ENCODE measurements at regions not wholly inside any gene's neighbourhood (a gene's known extent, or its start where the extent isn't known, plus 50 kb on each side); places are given as distances from the start of the nearest gene placed in this dataset.
"Not testable (repeated sequence)": the region's sequence is repeated elsewhere in the genome, so short reads cannot be mapped to it uniquely, and the experiment has no call there.

GRCh38 chr1:102472520-102472919 lies 475.8 kb upstream of the OLFM3 start:
- H3K9ac ChIP-seq (ENCODE audit: insufficient read length, low read depth) = no peak overlapping the region
- H3K4me1 ChIP-seq (ENCODE audit: insufficient read depth, insufficient read length) = no peaks in the 10 kb centered on the region
- no peaks in the 10 kb centered on the region for H3K36me3 ChIP-seq (ENCODE audit: insufficient read depth, insufficient read length, low read length)
- no peaks in the 10 kb centered on the region for H3K27me3 ChIP-seq (ENCODE audit: insufficient read depth, insufficient read length)
- no peak for DNase-seq (ENCODE audit: low read depth, low spot score)
- TF ChIP-seq SUZ12 (IDR thresholded peaks at IDR 0.05; ENCODE audit: extremely low read depth, insufficient read depth, insufficient read length) (no peak), ZNF274 (IDR thresholded peaks at IDR 0.05; ENCODE audit: low read depth, low read length) (no peak), YY1 (IDR thresholded peaks at IDR 0.05; ENCODE audit: insufficient read depth, insufficient read length) (no peak)
- H3K4me3 ChIP-seq (ENCODE audit: insufficient read length, low read depth) = no peak overlapping the region
- no peaks in the 10 kb centered on the region for H3K9me3 ChIP-seq (ENCODE audit: insufficient read depth, low read length)

- H3K27me3 ChIP-seq (ENCODE audit: insufficient read depth, insufficient read length) = no peaks in the 10 kb centered on the region
- no peak for TF ChIP-seq SUZ12 (IDR thresholded peaks at IDR 0.05; ENCODE audit: extremely low read depth, insufficient read depth, insufficient read length)
- no peak for TF ChIP-seq YY1 (IDR thresholded peaks at IDR 0.05; ENCODE audit: insufficient read depth, insufficient read length)
- TF ChIP-seq ZNF274 (IDR thresholded peaks at IDR 0.05; ENCODE audit: low read depth, low read length) = no peak
- no peaks in the 10 kb centered on the region for H3K9me3 ChIP-seq (ENCODE audit: insufficient read depth, low read length)
- no peak for DNase-seq (ENCODE audit: low read depth, low spot score)
- no peaks in the 10 kb centered on the region for H3K4me1 ChIP-seq (ENCODE audit: insufficient read depth, insufficient read length)
- H3K4me3 ChIP-seq (ENCODE audit: insufficient read length, low read depth) = no peak overlapping the region
- no peak overlapping the region for H3K9ac ChIP-seq (ENCODE audit: insufficient read length, low read depth)
- H3K36me3 ChIP-seq (ENCODE audit: insufficient read depth, insufficient read length, low read length) = no peaks in the 10 kb centered on the region
Observed at GRCh38 chr1:102470767-102471166, 474.0 kb upstream of the OLFM3 start.

GRCh38 chr1:102466487-102466886 lies 469.8 kb upstream of the OLFM3 start:
- Histone ChIP-seq H3K4me1 (ENCODE audit: insufficient read depth, insufficient read length) (no peaks in the 10 kb centered on the region), H3K27me3 (ENCODE audit: insufficient read depth, insufficient read length) (no peaks in the 10 kb centered on the region), H3K4me3 (ENCODE audit: insufficient read length, low read depth) (no peak overlapping the region), H3K9me3 (ENCODE audit: insufficient read depth, low read length) (no peaks in the 10 kb centered on the region), H3K9ac (ENCODE audit: insufficient read length, low read depth) (no peak overlapping the region), H3K36me3 (ENCODE audit: insufficient read depth, insufficient read length, low read length) (no peaks in the 10 kb centered on the region)
- no peak for DNase-seq (ENCODE audit: low read depth, low spot score)
- TF ChIP-seq SUZ12 (IDR thresholded peaks at IDR 0.05; ENCODE audit: extremely low read depth, insufficient read depth, insufficient read length) (no peak), ZNF274 (IDR thresholded peaks at IDR 0.05; ENCODE audit: low read depth, low read length) (no peak), YY1 (IDR thresholded peaks at IDR 0.05; ENCODE audit: insufficient read depth, insufficient read length) (no peak)

GRCh38 chr1:102463328-102463727 lies 466.6 kb upstream of the OLFM3 start:
- TF ChIP-seq SUZ12 (IDR thresholded peaks at IDR 0.05; ENCODE audit: extremely low read depth, insufficient read depth, insufficient read length) (no peak), YY1 (IDR thresholded peaks at IDR 0.05; ENCODE audit: insufficient read depth, insufficient read length) (no peak), ZNF274 (IDR thresholded peaks at IDR 0.05; ENCODE audit: low read depth, low read length) (no peak)
- H3K36me3 ChIP-seq (ENCODE audit: insufficient read depth, insufficient read length, low read length) = no peaks in the 10 kb centered on the region
- no peaks in the 10 kb centered on the region for H3K4me1 ChIP-seq (ENCODE audit: insufficient read depth, insufficient read length)
- no peaks in the 10 kb centered on the region for H3K9me3 ChIP-seq (ENCODE audit: insufficient read depth, low read length)
- DNase-seq (ENCODE audit: low read depth, low spot score) = no peak
- H3K4me3 ChIP-seq (ENCODE audit: insufficient read length, low read depth) = no peak overlapping the region
- H3K9ac ChIP-seq (ENCODE audit: insufficient read length, low read depth) = no peak overlapping the region
- H3K27me3 ChIP-seq (ENCODE audit: insufficient read depth, insufficient read length) = no peaks in the 10 kb centered on the region

- H3K9me3 ChIP-seq (ENCODE audit: insufficient read depth, low read length) = peaks cover 21% of the 10 kb centered on the region; the same call in 1 of the 2 replicates
- H3K27me3 ChIP-seq (ENCODE audit: insufficient read depth, insufficient read length); H3K4me1 ChIP-seq (ENCODE audit: insufficient read depth, insufficient read length); H3K36me3 ChIP-seq (ENCODE audit: insufficient read depth, insufficient read length, low read length); DNase-seq (ENCODE audit: low read depth, low spot score); H3K4me3 ChIP-seq (ENCODE audit: insufficient read length, low read depth); H3K9ac ChIP-seq (ENCODE audit: insufficient read length, low read depth): not testable (repeated sequence)
Observed at GRCh38 chr1:102442317-102442716, 445.6 kb upstream of the OLFM3 start.

GRCh38 chr1:102435483-102435882 lies 438.8 kb upstream of the OLFM3 start:
- no peaks in the 10 kb centered on the region for H3K4me1 ChIP-seq (ENCODE audit: insufficient read depth, insufficient read length)
- TF ChIP-seq ZNF274 (IDR thresholded peaks at IDR 0.05; ENCODE audit: low read depth, low read length) (no peak), YY1 (IDR thresholded peaks at IDR 0.05; ENCODE audit: insufficient read depth, insufficient read length) (no peak), SUZ12 (IDR thresholded peaks at IDR 0.05; ENCODE audit: extremely low read depth, insufficient read depth, insufficient read length) (no peak)
- H3K9ac ChIP-seq (ENCODE audit: insufficient read length, low read depth) = no peak overlapping the region
- no peak overlapping the region for H3K4me3 ChIP-seq (ENCODE audit: insufficient read length, low read depth)
- H3K36me3 ChIP-seq (ENCODE audit: insufficient read depth, insufficient read length, low read length) = no peaks in the 10 kb centered on the region
- no peak for DNase-seq (ENCODE audit: low read depth, low spot score)
- H3K9me3 ChIP-seq (ENCODE audit: insufficient read depth, low read length) = peaks cover 8% of the 10 kb centered on the region; the same call in 1 of the 2 replicates
- no peaks in the 10 kb centered on the region for H3K27me3 ChIP-seq (ENCODE audit: insufficient read depth, insufficient read length)

GRCh38 chr1:102434421-102434820 lies 437.7 kb upstream of the OLFM3 start:
- no peak overlapping the region for H3K9ac ChIP-seq (ENCODE audit: insufficient read length, low read depth)
- DNase-seq (ENCODE audit: low read depth, low spot score) = peak; percentile 40
- H3K27me3 ChIP-seq (ENCODE audit: insufficient read depth, insufficient read length) = no peaks in the 10 kb centered on the region
- peaks cover 3% of the 10 kb centered on the region; the same call in 1 of the 2 replicates for H3K9me3 ChIP-seq (ENCODE audit: insufficient read depth, low read length)
- H3K4me1 ChIP-seq (ENCODE audit: insufficient read depth, insufficient read length) = no peaks in the 10 kb centered on the region
- H3K36me3 ChIP-seq (ENCODE audit: insufficient read depth, insufficient read length, low read length) = no peaks in the 10 kb centered on the region
- H3K4me3 ChIP-seq (ENCODE audit: insufficient read length, low read depth) = no peak overlapping the region
- TF ChIP-seq YY1 (IDR thresholded peaks at IDR 0.05; ENCODE audit: insufficient read depth, insufficient read length) (no peak), ZNF274 (IDR thresholded peaks at IDR 0.05; ENCODE audit: low read depth, low read length) (no peak), SUZ12 (IDR thresholded peaks at IDR 0.05; ENCODE audit: extremely low read depth, insufficient read depth, insufficient read length) (no peak)

- DNase-seq (ENCODE audit: low read depth, low spot score) = no peak
- no peaks in the 10 kb centered on the region for H3K27me3 ChIP-seq (ENCODE audit: insufficient read depth, insufficient read length)
- H3K36me3 ChIP-seq (ENCODE audit: insufficient read depth, insufficient read length, low read length) = no peaks in the 10 kb centered on the region
- TF ChIP-seq ZNF274 (IDR thresholded peaks at IDR 0.05; ENCODE audit: low read depth, low read length) (no peak), SUZ12 (IDR thresholded peaks at IDR 0.05; ENCODE audit: extremely low read depth, insufficient read depth, insufficient read length) (no peak), YY1 (IDR thresholded peaks at IDR 0.05; ENCODE audit: insufficient read depth, insufficient read length) (no peak)
- no peak overlapping the region for H3K4me3 ChIP-seq (ENCODE audit: insufficient read length, low read depth)
- no peaks in the 10 kb centered on the region for H3K4me1 ChIP-seq (ENCODE audit: insufficient read depth, insufficient read length)
- peaks cover 3% of the 10 kb centered on the region; the same call in 1 of the 2 replicates for H3K9me3 ChIP-seq (ENCODE audit: insufficient read depth, low read length)
- H3K9ac ChIP-seq (ENCODE audit: insufficient read length, low read depth) = no peak overlapping the region
Observed at GRCh38 chr1:102431253-102431652, 434.5 kb upstream of the OLFM3 start.
